ENCODE measurements at regions not wholly inside any gene's neighbourhood (a gene's known extent, or its start where the extent isn't known, plus 50 kb on each side); places are given as distances from the start of the nearest gene placed in this dataset.
"Not testable (repeated sequence)": the region's sequence is repeated elsewhere in the genome, so short reads cannot be mapped to it uniquely, and the experiment has no call there.

DNA sequence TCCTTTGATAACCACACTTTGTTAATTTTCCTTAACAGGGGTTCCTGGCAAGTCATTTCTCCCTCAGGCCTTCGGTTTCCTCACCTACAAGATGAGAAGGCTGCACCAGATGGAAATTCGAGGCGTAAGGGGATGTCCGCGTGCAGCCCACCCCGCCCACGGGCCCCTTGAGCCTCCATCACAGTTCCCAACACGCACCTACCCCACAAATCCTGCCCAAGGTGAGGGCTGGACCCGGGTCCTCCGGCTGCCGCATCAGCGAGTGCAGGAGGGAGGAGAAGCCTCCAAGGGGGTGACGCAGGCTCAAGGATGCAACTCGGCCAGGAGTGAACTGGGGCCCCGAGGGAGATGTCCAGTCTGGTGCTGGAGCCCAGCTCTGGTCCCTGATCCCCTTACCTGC is 169.2 kb upstream of the TP53TG3D start:
- not testable (repeated sequence) for H3K36me3 ChIP-seq (ENCODE audit: control insufficient read depth in 4 of 4, insufficient read depth in 3 of 4, low read depth in 1 of 4, low read length in 3 of 4); H3K27me3 ChIP-seq (ENCODE audit: control insufficient read depth in 4 of 4, insufficient read depth in 4 of 4, low read length in 3 of 4); H3K4me1 ChIP-seq (ENCODE audit: control insufficient read depth in 4 of 4, insufficient read depth in 4 of 4, low read length in 3 of 4); DNase-seq (ENCODE audit: low spot score); H3K9me3 ChIP-seq (ENCODE audit: control insufficient read depth in 4 of 4, low read length in 3 of 4); H3K4me3 ChIP-seq (ENCODE audit: low read depth in 1 of 3, low read length in 3 of 3); H3K27ac ChIP-seq (ENCODE audit: low read depth in 1 of 2, low read length in 2 of 2); H3K9ac ChIP-seq (ENCODE audit: low read depth in 1 of 2, low read length in 2 of 2)
- WGBS = 40% methylated on average over 14 of the region's 15 CpGs

DNA sequence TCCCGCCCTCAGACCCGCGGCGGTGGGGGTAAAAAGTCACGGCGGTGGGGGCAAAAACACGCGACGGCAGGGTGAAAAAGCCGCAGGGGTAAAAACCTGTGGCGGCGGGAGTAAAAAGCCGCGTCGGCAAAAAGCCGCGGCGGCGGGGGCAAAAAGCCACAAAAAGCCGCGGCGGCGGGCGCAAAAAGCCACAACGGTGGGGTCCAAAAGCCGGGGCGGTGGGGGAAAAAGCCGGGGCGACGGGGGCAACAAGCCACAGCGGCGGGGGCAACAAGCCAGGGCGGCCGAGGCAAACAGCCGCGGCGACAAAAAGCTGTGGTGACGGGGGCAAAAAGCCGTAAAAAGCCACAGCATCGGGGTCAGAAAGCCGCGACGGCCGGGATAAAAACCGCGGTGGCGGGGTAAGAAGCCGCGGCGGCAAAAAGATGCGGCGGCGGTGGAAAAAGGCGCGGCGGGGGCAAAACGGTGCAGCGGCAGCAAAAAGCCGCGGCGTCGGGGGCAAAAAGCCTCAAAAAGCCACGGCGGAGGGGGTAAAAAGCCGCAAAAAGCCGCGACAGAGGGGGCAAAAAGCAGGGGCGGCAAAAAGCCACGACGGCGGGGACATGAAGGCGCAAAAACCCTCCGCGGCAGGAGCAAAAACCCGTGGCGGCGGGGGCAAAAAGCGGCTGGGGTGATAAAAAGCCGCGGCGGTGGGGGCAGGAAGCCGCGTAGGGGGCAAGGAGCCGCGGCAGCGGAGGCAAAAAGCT is 168.3 kb upstream of the TP53TG3D start:
- not testable (repeated sequence) for H3K4me1 ChIP-seq (ENCODE audit: control insufficient read depth in 4 of 4, insufficient read depth in 4 of 4, low read length in 3 of 4); H3K36me3 ChIP-seq (ENCODE audit: control insufficient read depth in 4 of 4, insufficient read depth in 3 of 4, low read depth in 1 of 4, low read length in 3 of 4); H3K4me3 ChIP-seq (ENCODE audit: low read depth in 1 of 3, low read length in 3 of 3); H3K9me3 ChIP-seq (ENCODE audit: control insufficient read depth in 4 of 4, low read length in 3 of 4); H3K27me3 ChIP-seq (ENCODE audit: control insufficient read depth in 4 of 4, insufficient read depth in 4 of 4, low read length in 3 of 4); H3K27ac ChIP-seq (ENCODE audit: low read depth in 1 of 2, low read length in 2 of 2); H3K9ac ChIP-seq (ENCODE audit: low read depth in 1 of 2, low read length in 2 of 2)
- WGBS = 18% methylated on average over 72 of the region's 86 CpGs
- DNase-seq (ENCODE audit: low spot score) = peak; percentile 2

DNA sequence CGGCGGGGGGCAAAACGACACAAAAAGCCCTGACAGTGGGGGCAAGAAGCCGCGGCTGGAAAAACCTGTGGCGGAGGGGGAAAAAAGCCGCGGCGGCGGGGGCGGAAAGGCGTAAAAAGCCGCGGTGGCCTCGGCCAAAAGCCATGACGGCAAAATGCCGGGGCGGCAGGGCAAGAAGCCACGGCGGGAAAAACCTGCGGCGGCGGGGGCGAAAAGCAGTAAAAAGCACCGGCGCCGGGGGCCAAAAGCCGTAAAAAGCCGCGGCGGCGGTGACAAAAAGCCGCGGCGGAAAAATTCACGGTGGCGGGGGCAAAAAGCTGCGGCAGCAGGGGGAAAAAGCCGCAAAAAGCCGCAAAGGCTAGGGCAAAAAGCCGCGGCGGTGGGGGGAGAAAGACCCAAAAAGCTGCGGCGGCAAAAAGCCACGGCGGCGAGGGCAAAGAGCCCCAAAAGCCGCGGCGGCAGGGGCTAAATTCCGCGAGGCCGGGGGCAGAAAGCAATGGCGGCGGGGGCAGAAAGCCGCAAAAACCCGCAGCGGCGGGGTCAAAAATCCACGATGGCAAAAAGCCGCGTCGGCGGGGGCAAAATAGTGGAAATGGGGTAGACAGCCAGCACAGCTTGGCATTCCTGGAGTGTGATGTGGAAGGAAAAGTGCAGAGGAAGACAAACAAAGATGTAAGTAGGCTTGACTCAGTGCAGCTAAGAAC is 167.5 kb upstream of the TP53TG3D start:
- peak overlapping the region in 1 of 3 donors; percentile 43 for H3K4me3 ChIP-seq (ENCODE audit: low read depth in 1 of 3, low read length in 3 of 3)
- H3K27ac ChIP-seq (ENCODE audit: low read depth in 1 of 2, low read length in 2 of 2); H3K9ac ChIP-seq (ENCODE audit: low read depth in 1 of 2, low read length in 2 of 2); H3K36me3 ChIP-seq (ENCODE audit: control insufficient read depth in 4 of 4, insufficient read depth in 3 of 4, low read depth in 1 of 4, low read length in 3 of 4); H3K4me1 ChIP-seq (ENCODE audit: control insufficient read depth in 4 of 4, insufficient read depth in 4 of 4, low read length in 3 of 4); H3K9me3 ChIP-seq (ENCODE audit: control insufficient read depth in 4 of 4, low read length in 3 of 4); H3K27me3 ChIP-seq (ENCODE audit: control insufficient read depth in 4 of 4, insufficient read depth in 4 of 4, low read length in 3 of 4): not testable (repeated sequence)
- DNase-seq (ENCODE audit: low spot score) = peak; percentile 4
- WGBS = 8% methylated on average over 61 of the region's 65 CpGs

- H3K4me1 ChIP-seq (ENCODE audit: control insufficient read depth in 4 of 4, insufficient read depth in 4 of 4, low read length in 3 of 4); H3K9ac ChIP-seq (ENCODE audit: low read depth in 1 of 2, low read length in 2 of 2); H3K9me3 ChIP-seq (ENCODE audit: control insufficient read depth in 4 of 4, low read length in 3 of 4); H3K27ac ChIP-seq (ENCODE audit: low read depth in 1 of 2, low read length in 2 of 2); H3K27me3 ChIP-seq (ENCODE audit: control insufficient read depth in 4 of 4, insufficient read depth in 4 of 4, low read length in 3 of 4); DNase-seq (ENCODE audit: low spot score); H3K36me3 ChIP-seq (ENCODE audit: control insufficient read depth in 4 of 4, insufficient read depth in 3 of 4, low read depth in 1 of 4, low read length in 3 of 4): not testable (repeated sequence)
- 9% methylated on average over 45 of the region's 45 CpGs for WGBS
- H3K4me3 ChIP-seq (ENCODE audit: low read depth in 1 of 3, low read length in 3 of 3) = peak overlapping the region in 1 of 3 donors; percentile 58
These were observed 137.5 kb upstream of the TP53TG3D start for GRCh38 chr16:32115562-32115961.

DNA sequence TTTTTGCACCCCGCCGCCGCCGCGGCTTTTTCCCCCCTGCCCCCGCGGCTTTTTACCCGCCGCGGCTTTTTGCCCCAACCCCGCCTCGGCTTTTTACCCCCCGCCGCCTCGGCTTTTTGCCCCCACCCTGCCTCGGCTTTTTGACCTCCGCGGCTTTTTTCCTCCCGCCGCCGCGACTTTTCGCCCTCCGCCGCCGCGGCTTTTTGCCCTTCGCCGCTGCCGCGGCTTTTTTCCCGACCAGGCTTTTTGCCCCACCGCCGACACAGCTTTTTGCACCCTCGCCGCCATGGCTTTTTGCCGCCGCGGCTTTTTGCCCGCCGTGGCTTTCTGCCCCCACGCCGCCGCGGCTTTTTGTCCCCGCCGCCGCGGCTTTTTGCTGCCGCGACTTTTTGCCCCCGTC is 137.0 kb upstream of the TP53TG3D start:
- Histone ChIP-seq H3K36me3 (ENCODE audit: control insufficient read depth in 4 of 4, insufficient read depth in 3 of 4, low read depth in 1 of 4, low read length in 3 of 4) (no peaks in the 10 kb centered on the region), H3K4me1 (ENCODE audit: control insufficient read depth in 4 of 4, insufficient read depth in 4 of 4, low read length in 3 of 4) (peaks cover 0 to 8% (median 0%) of the 10 kb centered on the region in 4 donors), H3K27ac (ENCODE audit: low read depth in 1 of 2, low read length in 2 of 2) (no peak overlapping the region), H3K9me3 (ENCODE audit: control insufficient read depth in 4 of 4, low read length in 3 of 4) (no peaks in the 10 kb centered on the region), H3K27me3 (ENCODE audit: control insufficient read depth in 4 of 4, insufficient read depth in 4 of 4, low read length in 3 of 4) (no peaks in the 10 kb centered on the region), H3K4me3 (ENCODE audit: low read depth in 1 of 3, low read length in 3 of 3) (peak overlapping the region in 1 of 3 donors; percentile 58), H3K9ac (ENCODE audit: low read depth in 1 of 2, low read length in 2 of 2) (no peak overlapping the region)
- WGBS = 2% methylated on average over 52 of the region's 52 CpGs
- DNase-seq (ENCODE audit: low spot score) = peak; percentile 28
- TF ChIP-seq RAD21 (IDR thresholded peaks at IDR 0.05) (no peak), NR2F2 (IDR thresholded peaks at IDR 0.05) (no peak), YY1 (IDR thresholded peaks at IDR 0.05) (no peak), HNF4A (conservative IDR thresholded peaks at IDR 0.05) (no peak), FOXA1 (IDR thresholded peaks at IDR 0.05) (no peak), RXRA (IDR thresholded peaks at IDR 0.05) (no peak)

DNA sequence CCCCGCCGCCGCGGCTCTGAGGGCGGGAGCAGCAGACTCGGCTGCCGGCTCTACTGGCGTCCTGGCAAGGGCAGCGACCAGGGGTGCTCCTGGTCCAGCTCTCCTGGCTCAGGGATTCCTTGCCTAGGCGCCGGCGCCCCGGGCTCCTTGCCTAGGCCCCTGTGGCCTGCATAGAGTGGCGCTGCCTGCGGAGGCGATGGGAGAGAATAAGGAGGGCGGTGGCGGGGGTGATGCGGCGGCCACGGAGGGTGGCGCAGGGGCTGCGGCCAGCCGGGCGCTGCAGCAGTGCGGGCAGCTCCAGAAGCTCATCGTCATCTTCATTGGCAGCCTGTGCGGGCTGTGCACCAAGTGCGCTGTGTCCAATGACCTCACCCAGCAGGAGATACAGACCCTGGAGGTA is 136.6 kb upstream of the TP53TG3D start:
- not testable (repeated sequence) for H3K36me3 ChIP-seq (ENCODE audit: control insufficient read depth in 4 of 4, insufficient read depth in 3 of 4, low read depth in 1 of 4, low read length in 3 of 4); H3K27ac ChIP-seq (ENCODE audit: low read depth in 1 of 2, low read length in 2 of 2); H3K27me3 ChIP-seq (ENCODE audit: control insufficient read depth in 4 of 4, insufficient read depth in 4 of 4, low read length in 3 of 4); H3K4me1 ChIP-seq (ENCODE audit: control insufficient read depth in 4 of 4, insufficient read depth in 4 of 4, low read length in 3 of 4); H3K9ac ChIP-seq (ENCODE audit: low read depth in 1 of 2, low read length in 2 of 2); H3K9me3 ChIP-seq (ENCODE audit: control insufficient read depth in 4 of 4, low read length in 3 of 4); DNase-seq (ENCODE audit: low spot score)
- H3K4me3 ChIP-seq (ENCODE audit: low read depth in 1 of 3, low read length in 3 of 3) = peak overlapping the region in 1 of 3 donors; percentile 58
- 27% methylated on average over 22 of the region's 29 CpGs for WGBS

GRCh38 chr16:32120372-32120771 is 132.7 kb upstream of the TP53TG3D start:
- not testable (repeated sequence) for H3K27me3 ChIP-seq (ENCODE audit: control insufficient read depth in 4 of 4, insufficient read depth in 4 of 4, low read length in 3 of 4); H3K9me3 ChIP-seq (ENCODE audit: control insufficient read depth in 4 of 4, low read length in 3 of 4); DNase-seq (ENCODE audit: low spot score); H3K4me3 ChIP-seq (ENCODE audit: low read depth in 1 of 3, low read length in 3 of 3); H3K9ac ChIP-seq (ENCODE audit: low read depth in 1 of 2, low read length in 2 of 2); H3K36me3 ChIP-seq (ENCODE audit: control insufficient read depth in 4 of 4, insufficient read depth in 3 of 4, low read depth in 1 of 4, low read length in 3 of 4); H3K27ac ChIP-seq (ENCODE audit: low read depth in 1 of 2, low read length in 2 of 2); H3K4me1 ChIP-seq (ENCODE audit: control insufficient read depth in 4 of 4, insufficient read depth in 4 of 4, low read length in 3 of 4)
- WGBS = 55% methylated on average over 1 of the region's 1 CpG

All from liver (tissue), 7 donors.